Gastrocnemius medialis (tissue), 4 donors: ENCODE measurements at regions not wholly inside any gene's neighbourhood (a gene's known extent, or its start where the extent isn't known, plus 50 kb on each side); places are given as distances from the start of the nearest gene placed in this dataset.
A peak's percentile ranks its signal among the peaks of the same experiment; 100 is the strongest.

ENCODE experiments used
- ATAC-seq, 2 donors: fragments of 150-250 bp; one replicate each; pipeline ENCODE4 v1.9.1; 2016
- DNase-seq, 2 donors: peaks; one replicate each; pipeline ENCODE4 v3.0.0-alpha.2; 2019
- H3K27ac ChIP-seq, 4 donors: fragments of 200-600 bp; sonication (generic); 1 replicate in 1 of 4; 2 replicates in 3 of 4; pipeline ENCODE4 v1.5.1; 2016 to 2018; ENCODE audit warnings: mild to moderate bottlenecking in 2 of 4, moderate library complexity in 1 of 4
- H3K27me3 ChIP-seq, 3 donors: fragments of 200-600 bp; sonication (generic) in 2 of 3; 1 replicate in 1 of 3; 2 replicates in 2 of 3; pipeline versions ENCODE4 v1.5.1 to v1.6.0; 2016 to 2019; ENCODE audit warnings: mild to moderate bottlenecking in 1 of 3, moderate library complexity in 1 of 3
- H3K36me3 ChIP-seq, 2 donors: fragments of 200-600 bp; sonication (generic) in 1 of 2; one replicate each; pipeline ENCODE4 v1.5.1; 2017 to 2018
- H3K4me1 ChIP-seq, 2 donors: fragments of 200-600 bp; sonication (generic) in 1 of 2; one replicate each; pipeline ENCODE4 v1.5.1; 2016 to 2017; ENCODE audit warnings: mild to moderate bottlenecking in 2 of 2
- H3K4me3 ChIP-seq, 4 donors: fragments of 200-600 bp; sonication (generic) in 3 of 4; 1 replicate in 1 of 4; 2 replicates in 3 of 4; pipeline ENCODE4 v1.5.1; 2016 to 2019; ENCODE audit warnings: mild to moderate bottlenecking in 2 of 4
- H3K9me3 ChIP-seq, 3 donors: fragments of 200-600 bp; sonication (generic) in 2 of 3; 1 replicate in 1 of 3; 2 replicates in 2 of 3; pipeline ENCODE4 v1.5.1; 2016 to 2019
- CTCF ChIP-seq, 5 experiments: fragments of 450-650 bp in 3 of 5; fragments of 200-600 bp in 2 of 5; sonication (generic) in 2 of 5; IDR thresholded peaks in 4 of 5; conservative IDR thresholded peaks in 1 of 5; 1 replicate in 4 of 5; 2 replicates in 1 of 5; pipeline ENCODE4 v1.5.1; 2016 to 2019; ENCODE audit warnings: antibody characterized with exemption in 5 of 5, mild to moderate bottlenecking in 3 of 5, moderate library complexity in 3 of 5
- POLR2A ChIP-seq, 2 donors: fragments of 450-650 bp; IDR thresholded peaks; one replicate each; pipeline ENCODE4 v1.6.1; 2017; ENCODE audit warnings: antibody characterized with exemption in 2 of 2, mild to moderate bottlenecking in 2 of 2, moderate library complexity in 2 of 2
- in situ Hi-C, 4 donors: fragments of 200-750 bp; cut with MboI; loops; one replicate each; pipeline versions ENCODE4 v1.15.0 to v1.8.0; 2017; ENCODE audit warnings: low sequenced_read_pairs in 4 of 4
- intact Hi-C: fragments of 100-400 bp; cut with DNase I; formaldehyde crosslinking; loops from one replicate; pipeline ENCODE4 v1.15.1; 2023; ENCODE audit warnings: low total_unique reads

GRCh38 chr1:65512383-65512782 is 91.9 kb downstream of the LEPR start:
- TF ChIP-seq POLR2A (IDR thresholded peaks at IDR 0.05) (no peak), CTCF (IDR thresholded peaks at IDR 0.05 in 4 of 5, conservative IDR thresholded peaks at IDR 0.05 in 1 of 5) (no peak)
- H3K27ac ChIP-seq, result peak overlapping the region in 1 of 4 donors; percentile 31
- no peak overlapping the region for H3K4me3 ChIP-seq
- H3K4me1 ChIP-seq, result peaks cover 18 to 26% of the 10 kb centered on the region in 2 donors
- no peaks in the 10 kb centered on the region for H3K9me3 ChIP-seq
- intact Hi-C loops (no loop called here), in situ Hi-C loops (no loop called here)
- no peak for ATAC-seq
- no peak for DNase-seq
- no peaks in the 10 kb centered on the region for H3K27me3 ChIP-seq
- H3K36me3 ChIP-seq, result no peaks in the 10 kb centered on the region

- no peak overlapping the region for H3K4me3 ChIP-seq
Observed at GRCh38 chr1:65512967-65513780, 92.7 kb downstream of the LEPR start.

GRCh38 chr1:65514041-65514440 is 93.6 kb downstream of the LEPR start:
- H3K4me1 ChIP-seq, result peaks cover 18 to 26% of the 10 kb centered on the region in 2 donors
- peak; percentile 38 to 44 for DNase-seq
- TF ChIP-seq POLR2A (IDR thresholded peaks at IDR 0.05) (no peak), CTCF (IDR thresholded peaks at IDR 0.05 in 4 of 5, conservative IDR thresholded peaks at IDR 0.05 in 1 of 5) (no peak)
- no peaks in the 10 kb centered on the region for H3K9me3 ChIP-seq
- ATAC-seq, result peak; percentile 96 to 97
- peak overlapping the region; percentile 31 to 63 (median 54) for H3K27ac ChIP-seq
- H3K27me3 ChIP-seq, result no peaks in the 10 kb centered on the region
- H3K36me3 ChIP-seq, result no peaks in the 10 kb centered on the region
- in situ Hi-C loops, result no loop called here
- H3K4me3 ChIP-seq, result no peak overlapping the region
- intact Hi-C loops, result loop anchor here (1.0 kb wide), 1 partner anchor 94 kb away; the partner anchor contains the start of genes LEPR and LEPROT

More at GRCh38 chr1:65512967-65513780, 92.7 kb downstream of the LEPR start:
- Histone ChIP-seq H3K9me3 (no peaks in the 10 kb centered on the region), H3K27me3 (no peaks in the 10 kb centered on the region), H3K27ac (peak overlapping the region; percentile 31 to 63 (median 54)), H3K4me1 (peaks cover 18 to 26% of the 10 kb centered on the region in 2 donors), H3K36me3 (no peaks in the 10 kb centered on the region)
- DNase-seq, result no peak
- TF ChIP-seq POLR2A (IDR thresholded peaks at IDR 0.05) (no peak), CTCF (IDR thresholded peaks at IDR 0.05 in 4 of 5, conservative IDR thresholded peaks at IDR 0.05 in 1 of 5) (no peak)
- intact Hi-C loops (no loop called here), in situ Hi-C loops (no loop called here)
- ATAC-seq, result peak; percentile 63 to 69

GRCh38 chr1:65524931-65525265 is 104.4 kb downstream of the LEPR start:
- no peaks in the 10 kb centered on the region for H3K9me3 ChIP-seq
- intact Hi-C loops, result loop anchor here (5.0 kb wide), 1 partner anchor 48 kb away; no protein-coding TSS in a partner anchor
- ATAC-seq (no peak), DNase-seq (no peak)
- TF ChIP-seq CTCF (IDR thresholded peaks at IDR 0.05 in 4 of 5, conservative IDR thresholded peaks at IDR 0.05 in 1 of 5) (no peak), POLR2A (IDR thresholded peaks at IDR 0.05) (no peak)
- H3K27me3 ChIP-seq, result peaks cover 23 to 38% (median 29%) of the 10 kb centered on the region in 3 donors
- in situ Hi-C loops, result no loop called here
- H3K4me1 ChIP-seq, result peaks cover 0 to 11% of the 10 kb centered on the region in 2 donors
- peak overlapping the region; percentile 56 to 68 (median 64) for H3K4me3 ChIP-seq
- H3K36me3 ChIP-seq, result no peaks in the 10 kb centered on the region
- H3K27ac ChIP-seq, result no peak overlapping the region
